Parathyroid adenoma (tissue), 2 donors: ENCODE measurements at regions not wholly inside any gene's neighbourhood (a gene's known extent, or its start where the extent isn't known, plus 50 kb on each side); places are given as distances from the start of the nearest gene placed in this dataset.
"Not testable (repeated sequence)": the region's sequence is repeated elsewhere in the genome, so short reads cannot be mapped to it uniquely, and the experiment has no call there.

Experiments
- H2AFZ ChIP-seq: fragments of 300-600 bp; sonication (generic); one replicate; pipeline ENCODE4 v1.7.0; 2017; ENCODE audit warnings: antibody characterized with exemption, mild to moderate bottlenecking
- H3K27ac ChIP-seq: fragments of 300-600 bp; sonication (generic); one replicate; pipeline ENCODE4 v1.7.0; 2017
- H3K27me3 ChIP-seq: fragments of 300-600 bp; sonication (generic); one replicate; pipeline ENCODE4 v1.7.0; 2017; ENCODE audit warnings: low read length; ENCODE audit not compliant: control insufficient read depth, insufficient read depth
- H3K36me3 ChIP-seq: fragments of 300-600 bp; sonication (generic); one replicate; pipeline ENCODE4 v1.7.0; 2017; ENCODE audit warnings: low read length; ENCODE audit not compliant: control insufficient read depth, insufficient read depth
- H3K4me1 ChIP-seq: fragments of 300-600 bp; sonication (generic); one replicate; pipeline ENCODE4 v1.7.0; 2017; ENCODE audit warnings: control low read depth
- H3K4me2 ChIP-seq: fragments of 300-600 bp; sonication (generic); one replicate; pipeline ENCODE4 v1.7.0; 2017; ENCODE audit warnings: low read length
- H3K4me3 ChIP-seq: fragments of 300-600 bp; sonication (generic); one replicate; pipeline ENCODE4 v1.7.0; 2017; ENCODE audit warnings: low read depth, low read length
- H3K79me2 ChIP-seq: fragments of 300-600 bp; sonication (generic); one replicate; pipeline ENCODE4 v1.7.0; 2017; ENCODE audit warnings: control low read depth
- H3K9ac ChIP-seq: fragments of 300-600 bp; sonication (generic); one replicate; pipeline ENCODE4 v1.7.0; 2017; ENCODE audit warnings: mild to moderate bottlenecking
- H3K9me3 ChIP-seq: fragments of 300-600 bp; sonication (generic); one replicate; pipeline ENCODE4 v1.7.0; 2017; ENCODE audit warnings: low read length; ENCODE audit not compliant: control insufficient read depth
- CTCF ChIP-seq: fragments of 300-600 bp; sonication (generic); IDR thresholded peaks from one replicate; pipeline ENCODE4 v1.7.0; 2017; ENCODE audit warnings: antibody characterized with exemption, mild to moderate bottlenecking
- donor health status: primary hyperparathyroidism.

- H3K9me3 ChIP-seq = no peaks in the 10 kb centered on the region
- H3K27me3 ChIP-seq = no peaks in the 10 kb centered on the region
- no peak overlapping the region for H3K27ac ChIP-seq
- TF ChIP-seq CTCF = no peak
- no peak overlapping the region for H3K9ac ChIP-seq
- no peaks in the 10 kb centered on the region for H3K4me1 ChIP-seq
- H3K36me3 ChIP-seq = no peaks in the 10 kb centered on the region
- H2AFZ ChIP-seq = no peak overlapping the region
- H3K79me2 ChIP-seq = no peaks in the 10 kb centered on the region
- H3K4me2 ChIP-seq = no peak overlapping the region
- H3K4me3 ChIP-seq = no peak overlapping the region
These were observed 159.4 kb upstream of the KBTBD8 start for GRCh38 chr3:66838704-66839103.

GRCh38 chr3:66839508-66839907, 158.6 kb upstream of the KBTBD8 start:
- Histone ChIP-seq H3K4me2 (no peak overlapping the region), H3K27me3 (no peaks in the 10 kb centered on the region), H2AFZ (no peak overlapping the region), H3K9me3 (no peaks in the 10 kb centered on the region), H3K27ac (no peak overlapping the region), H3K4me3 (no peak overlapping the region), H3K4me1 (no peaks in the 10 kb centered on the region), H3K79me2 (no peaks in the 10 kb centered on the region), H3K36me3 (no peaks in the 10 kb centered on the region), H3K9ac (no peak overlapping the region)
- TF ChIP-seq CTCF = no peak

GRCh38 chr3:66842761-66843464, 155.2 kb upstream of the KBTBD8 start:
- H3K27me3 ChIP-seq, H3K27ac ChIP-seq, H3K9ac ChIP-seq, H3K4me3 ChIP-seq, H3K9me3 ChIP-seq, H3K36me3 ChIP-seq, H3K4me2 ChIP-seq, H3K79me2 ChIP-seq, H3K4me1 ChIP-seq, H2AFZ ChIP-seq: not testable (repeated sequence)

- H3K27me3 ChIP-seq = no peaks in the 10 kb centered on the region
- no peaks in the 10 kb centered on the region for H3K36me3 ChIP-seq
- H3K9me3 ChIP-seq = no peaks in the 10 kb centered on the region
- H3K4me2 ChIP-seq = no peak overlapping the region
- no peak overlapping the region for H2AFZ ChIP-seq
- no peaks in the 10 kb centered on the region for H3K4me1 ChIP-seq
- no peak overlapping the region for H3K4me3 ChIP-seq
- no peak overlapping the region for H3K27ac ChIP-seq
- H3K79me2 ChIP-seq = no peaks in the 10 kb centered on the region
- TF ChIP-seq CTCF = no peak
- no peak overlapping the region for H3K9ac ChIP-seq
These were observed 146.1 kb upstream of the KBTBD8 start for GRCh38 chr3:66851894-66852613.

GRCh38 chr3:66854601-66855151, 143.4 kb upstream of the KBTBD8 start:
- Histone ChIP-seq H3K27ac (no peak overlapping the region), H3K9ac (no peak overlapping the region), H3K36me3 (no peaks in the 10 kb centered on the region), H3K9me3 (no peaks in the 10 kb centered on the region), H3K4me2 (no peak overlapping the region), H3K27me3 (no peaks in the 10 kb centered on the region), H2AFZ (no peak overlapping the region), H3K79me2 (no peaks in the 10 kb centered on the region), H3K4me1 (no peaks in the 10 kb centered on the region), H3K4me3 (no peak overlapping the region)
- TF ChIP-seq CTCF = no peak
